Midbrain (tissue), 1 donor: ENCODE measurements at regions not wholly inside any gene's neighbourhood (a gene's known extent, or its start where the extent isn't known, plus 50 kb on each side); places are given as distances from the start of the nearest gene placed in this dataset.

Experiments
- DNase-seq: peaks from one replicate; lab custom pipeline; 2025; lab: John Stamatoyannopoulos, UW

DNA sequence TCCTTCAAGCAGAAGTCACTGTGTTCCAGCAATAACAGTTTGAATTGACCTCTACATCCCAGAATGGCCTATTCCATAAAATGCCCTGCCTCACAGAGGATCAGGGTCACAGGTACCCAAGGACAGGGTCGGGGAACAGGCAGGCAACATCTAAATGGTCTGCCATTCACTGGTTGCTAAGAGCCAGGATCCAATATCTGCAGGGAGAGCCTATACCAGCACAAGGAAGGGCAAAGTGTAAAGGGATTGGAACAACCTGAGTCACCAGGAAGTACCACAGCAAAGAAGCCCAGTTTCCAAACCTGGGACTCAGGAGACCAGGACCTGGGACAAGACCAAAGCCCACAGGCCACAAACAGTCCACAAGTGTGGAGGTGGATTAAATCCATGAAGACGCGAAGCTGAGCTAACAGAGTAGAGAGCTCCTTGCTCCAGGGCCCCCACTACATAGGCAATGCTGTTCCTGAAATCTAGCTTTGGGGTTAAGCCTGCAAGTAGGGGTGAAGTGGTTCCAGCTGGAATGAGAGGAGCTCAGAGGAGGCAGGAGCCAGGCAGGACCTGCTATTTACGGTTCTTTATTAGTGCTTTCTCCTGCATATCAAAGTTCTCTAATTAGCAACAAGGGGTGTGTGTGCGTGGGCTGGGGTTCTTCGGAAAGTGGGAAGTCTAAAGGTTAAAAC, 274.3 kb downstream of the BCL11B start:
- DNase-seq = no peak

DNA sequence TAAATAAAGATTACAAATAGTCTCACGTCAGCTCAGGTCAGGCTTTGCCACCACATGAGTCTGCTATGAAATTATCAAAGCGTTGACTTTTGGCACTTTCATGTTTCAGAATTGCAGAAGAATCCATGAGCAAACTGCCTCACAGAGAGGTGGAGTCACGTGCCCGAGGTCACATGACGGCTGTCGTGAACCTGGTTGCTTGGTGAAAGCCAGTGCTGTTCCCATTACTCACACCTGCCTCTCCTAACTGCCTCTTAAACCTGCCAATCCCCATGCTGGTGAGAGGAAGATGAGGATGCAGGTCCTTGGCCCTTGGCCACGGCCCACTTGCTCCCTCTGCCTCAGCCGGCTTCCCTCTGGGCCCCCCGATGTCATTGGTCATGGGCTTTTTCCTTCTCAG, 272.7 kb downstream of the BCL11B start:
- no peak for DNase-seq

DNA sequence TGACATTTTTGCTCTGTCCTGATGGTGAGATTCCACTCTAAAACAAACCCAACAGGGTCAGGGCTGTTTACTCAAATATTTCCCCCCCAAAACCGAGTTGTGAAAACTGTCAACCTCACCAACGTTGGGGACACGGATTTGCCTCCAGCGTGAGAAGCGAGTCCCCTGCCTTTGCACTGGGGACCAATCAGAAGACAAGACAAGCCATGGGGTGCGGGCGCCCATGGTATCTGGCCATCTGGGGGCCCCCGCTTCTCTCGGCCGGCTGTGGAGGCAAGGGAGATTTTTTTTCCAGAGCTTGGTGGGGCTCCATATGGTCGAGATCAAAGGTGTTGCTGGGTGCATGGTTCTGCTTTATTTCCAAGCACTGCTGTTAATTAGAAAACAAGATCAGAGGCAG, 272.1 kb downstream of the BCL11B start:
- no peak for DNase-seq

DNA sequence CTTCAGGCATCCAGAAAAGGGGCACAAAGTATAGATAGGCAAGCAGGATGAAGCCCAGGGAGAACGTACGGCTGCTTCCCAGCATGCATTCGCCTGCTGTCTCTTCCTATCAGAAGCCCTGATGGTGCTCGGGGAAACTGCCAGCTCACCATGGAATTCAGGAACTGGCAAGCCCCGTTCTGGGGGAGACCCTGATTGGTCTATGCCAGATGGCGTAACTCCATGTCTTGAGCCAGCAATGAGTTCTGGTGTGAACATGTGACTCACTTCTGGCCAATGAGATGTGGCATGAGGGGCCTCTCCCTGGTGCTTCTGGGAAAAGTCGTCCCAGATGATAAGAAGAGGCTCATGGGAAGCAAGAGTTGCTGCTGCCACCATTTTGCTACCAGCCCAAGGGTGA, 270.8 kb downstream of the BCL11B start:
- DNase-seq = no peak

DNA sequence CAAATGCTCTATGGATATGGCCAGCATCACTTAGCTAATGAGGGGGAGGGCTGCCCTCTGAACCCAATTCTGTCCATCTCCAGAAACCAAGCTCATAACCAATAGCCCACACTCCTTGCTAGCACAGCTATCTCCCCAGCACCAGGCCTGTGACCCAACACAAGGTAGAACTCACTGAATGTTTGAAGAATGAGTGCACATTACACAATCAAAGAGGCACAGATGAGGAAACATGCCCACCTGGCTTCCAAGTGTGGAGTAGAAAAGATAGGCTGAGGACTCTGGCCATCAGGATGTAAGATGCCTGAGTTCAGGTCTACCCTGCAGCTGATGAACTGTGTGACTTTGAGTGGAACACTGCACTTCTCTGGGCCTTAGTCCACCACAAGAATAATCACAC, 268.4 kb downstream of the BCL11B start:
- DNase-seq = no peak

DNA sequence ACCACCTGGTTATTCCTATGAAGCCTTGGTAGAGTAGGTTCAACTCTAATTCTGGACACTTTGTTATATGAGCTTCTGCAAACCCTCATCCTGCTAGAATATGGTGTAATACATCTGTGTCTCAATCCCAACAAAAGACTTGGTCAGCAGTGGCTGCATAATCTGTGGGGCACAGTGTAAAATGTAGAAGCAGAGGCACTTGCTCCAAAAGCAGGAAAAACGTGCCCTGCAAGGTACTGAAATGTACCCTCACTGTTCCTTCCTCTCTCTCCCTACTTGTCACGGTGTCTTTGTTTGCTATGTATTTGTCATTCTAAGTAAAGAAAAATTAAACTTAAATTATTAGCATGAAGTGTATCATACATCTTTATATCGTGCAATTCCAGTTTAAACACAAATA, 267.9 kb downstream of the BCL11B start:
- no peak for DNase-seq

DNA sequence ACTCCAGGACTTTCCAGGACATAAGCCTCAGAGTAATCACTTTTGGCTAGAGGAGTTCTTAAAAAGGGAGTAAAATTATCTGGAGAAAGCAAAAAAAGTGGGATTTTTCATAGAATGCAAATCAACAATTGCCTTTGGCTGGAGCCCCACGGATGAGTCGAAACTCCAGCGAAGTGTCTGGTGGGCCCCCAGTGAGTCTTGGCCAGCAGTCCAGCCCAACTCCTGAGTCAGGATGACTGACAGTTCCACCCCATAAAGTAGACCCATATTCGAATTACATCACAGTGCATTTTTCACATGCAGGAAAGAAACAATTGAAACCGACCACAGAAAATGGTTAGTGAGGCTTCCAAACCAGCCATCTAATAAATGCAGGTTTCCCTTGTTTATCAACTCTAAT, 265.7 kb downstream of the BCL11B start:
- no peak for DNase-seq

DNA sequence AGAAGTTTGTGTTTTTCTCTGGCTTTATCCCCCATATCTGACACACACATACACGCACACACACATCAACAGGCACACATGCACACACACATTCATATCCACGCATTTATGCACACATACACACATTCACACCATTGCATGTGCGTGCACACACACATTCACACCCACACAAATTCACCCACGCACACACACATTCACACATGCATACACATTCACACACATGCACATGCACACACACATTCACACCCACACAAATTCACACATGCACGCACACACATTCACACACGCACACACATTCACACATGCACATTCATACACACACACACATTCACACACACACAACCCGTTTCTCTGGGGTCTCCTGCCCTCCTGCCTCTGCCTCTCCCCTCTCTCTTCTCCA, 264.2 kb downstream of the BCL11B start:
- DNase-seq = no peak

DNA sequence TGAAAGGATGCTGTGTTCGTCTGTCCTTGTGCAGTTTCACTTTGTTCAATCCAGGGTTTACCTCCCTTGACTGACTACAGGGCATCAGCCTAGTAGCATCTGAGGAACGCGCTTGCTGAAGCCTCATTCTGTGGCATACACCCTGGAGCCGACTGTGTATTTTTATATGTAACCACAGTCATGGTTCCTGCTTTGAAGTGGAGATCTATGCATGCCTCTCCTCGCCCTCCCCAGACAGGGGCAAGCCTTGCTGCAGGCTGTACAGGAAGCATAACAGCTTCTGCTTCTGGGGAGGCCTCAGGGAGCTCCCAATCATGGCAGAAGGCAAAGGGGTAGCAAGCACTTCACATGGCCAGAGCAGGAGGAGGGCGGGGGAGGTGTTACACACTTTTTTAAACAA, 262.1 kb downstream of the BCL11B start:
- DNase-seq = no peak

DNA sequence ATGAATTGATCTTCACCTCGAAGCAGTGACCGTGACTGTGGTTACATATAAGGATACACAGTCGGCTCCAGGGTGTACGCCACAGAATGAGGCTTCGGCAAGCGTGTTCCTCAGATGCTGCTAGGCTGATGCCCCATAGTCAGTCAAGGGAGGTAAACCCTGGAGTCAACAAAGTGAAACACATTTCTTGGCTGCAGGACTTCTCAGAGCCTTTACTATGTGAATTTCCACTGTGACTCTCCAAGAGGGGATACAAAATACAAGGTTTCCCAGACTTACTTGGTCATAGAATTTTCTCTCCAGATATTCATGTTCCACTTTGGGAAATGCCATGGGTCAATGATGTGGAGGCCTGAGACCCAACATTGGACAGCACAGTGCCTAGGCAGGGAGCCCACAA, 260.6 kb downstream of the BCL11B start:
- DNase-seq = no peak

DNA sequence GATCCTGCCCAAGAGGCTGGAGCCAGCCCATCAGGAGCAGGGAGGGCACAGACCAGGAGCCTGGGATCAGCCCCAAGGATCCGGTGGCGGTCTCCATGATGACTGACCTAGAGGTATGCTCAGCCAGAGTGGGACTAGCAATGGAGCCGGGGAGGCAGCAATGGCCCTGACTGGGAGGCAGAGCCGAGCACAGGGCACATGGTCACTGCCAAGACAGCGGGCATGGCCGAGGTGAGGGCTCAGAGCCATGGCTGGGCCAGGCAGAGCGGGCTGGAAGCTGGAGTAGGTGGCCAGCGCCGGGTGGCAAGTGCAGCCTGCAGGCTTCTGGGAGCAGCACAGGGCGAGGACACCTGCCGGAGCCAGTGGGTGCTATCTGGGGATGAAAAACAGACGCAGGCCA, 259.3 kb downstream of the BCL11B start:
- DNase-seq = no peak

DNA sequence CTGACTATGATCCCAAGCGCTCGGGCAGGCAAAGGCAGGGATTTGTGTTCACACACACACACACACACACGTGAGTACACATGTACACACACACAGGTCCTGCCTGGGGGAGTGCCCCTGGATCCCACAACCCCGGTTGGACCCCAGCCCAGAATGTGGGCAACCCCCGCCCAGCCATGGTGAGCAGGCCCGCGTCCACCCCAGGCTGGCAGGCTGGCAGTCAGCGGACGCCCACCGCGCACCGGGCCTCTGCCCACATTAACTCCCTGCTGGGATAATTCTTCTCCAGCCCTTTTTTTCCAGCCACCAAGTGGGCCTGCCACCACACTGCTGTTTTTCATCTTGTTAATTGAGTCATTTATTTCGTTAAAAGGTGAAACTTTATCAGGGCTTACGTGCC, 256.2 kb downstream of the BCL11B start:
- DNase-seq = no peak

DNA sequence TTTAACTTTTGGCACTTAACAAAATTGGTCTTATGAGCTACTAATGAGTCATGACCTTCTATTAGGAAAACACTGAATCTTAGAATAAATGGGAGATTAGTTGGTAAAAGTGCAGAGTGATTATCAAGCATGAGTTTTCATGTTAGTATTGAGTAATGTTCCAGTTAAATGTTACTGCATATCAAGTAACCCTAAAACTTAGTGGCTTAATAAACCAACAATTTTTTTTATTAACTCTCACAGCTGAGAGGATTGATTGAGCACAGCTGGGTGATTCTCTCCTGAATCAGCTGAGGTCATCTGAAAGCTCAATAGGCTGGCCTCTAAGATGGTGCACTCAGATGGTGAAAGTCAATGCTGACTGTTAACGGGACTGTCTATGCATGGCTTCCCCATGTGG, 248.6 kb downstream of the BCL11B start:
- no peak for DNase-seq

DNA sequence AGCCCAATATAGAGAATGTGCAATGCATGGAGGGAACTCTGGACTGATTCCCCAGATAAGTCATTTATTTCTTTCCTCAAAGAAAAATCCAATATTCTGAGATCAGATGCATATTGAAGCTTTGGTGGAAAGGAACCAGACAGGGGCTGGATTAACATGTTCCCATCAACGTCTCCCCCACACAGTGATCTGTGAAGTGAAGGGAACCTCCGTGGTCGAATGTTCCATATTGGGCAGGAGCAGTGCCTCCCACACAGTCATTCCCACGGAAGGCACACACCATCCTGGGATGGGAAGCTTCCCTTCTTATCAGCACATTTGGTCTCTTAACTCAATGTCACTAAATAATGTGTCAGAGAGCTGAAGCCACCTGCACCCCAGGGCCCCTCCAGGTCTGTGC, 247.1 kb downstream of the BCL11B start:
- DNase-seq = no peak

DNA sequence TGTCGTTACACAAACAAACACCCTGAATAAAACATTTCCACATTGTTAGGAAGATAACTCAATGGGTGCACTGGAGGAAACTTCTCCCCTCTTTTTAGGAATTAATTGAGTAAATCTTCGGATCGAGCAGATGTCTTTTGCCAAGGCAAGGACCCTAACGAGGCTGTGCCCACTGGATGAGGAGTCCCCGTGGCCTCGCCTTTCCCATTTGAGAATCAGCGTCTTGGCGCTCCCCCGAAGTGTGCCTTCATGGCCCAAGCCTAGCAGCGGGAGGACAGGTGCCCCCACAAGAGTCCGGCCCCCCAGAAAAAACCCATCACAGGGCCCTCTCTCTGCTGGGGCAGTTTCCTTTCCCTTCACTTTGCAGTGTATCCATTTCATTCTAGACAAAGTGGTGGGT, 246.6 kb downstream of the BCL11B start:
- no peak for DNase-seq

DNA sequence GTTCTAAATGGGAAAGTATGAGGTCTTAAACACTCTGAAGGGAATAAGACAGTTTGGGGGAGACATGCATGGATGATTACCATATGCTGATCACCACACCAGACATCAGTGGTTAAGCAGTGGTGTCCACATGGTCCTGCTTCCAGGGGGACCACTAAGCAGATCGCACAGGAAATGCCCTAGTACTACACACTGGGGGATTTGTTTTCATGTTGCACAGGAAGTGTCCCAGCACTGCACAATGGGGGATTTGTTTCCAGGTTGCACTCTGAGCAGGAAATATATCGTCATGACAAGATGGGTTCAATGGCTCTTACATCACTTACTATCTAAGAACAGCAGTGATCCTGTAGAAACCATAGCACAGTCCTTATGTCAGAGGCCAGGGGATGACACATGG, 245.5 kb downstream of the BCL11B start:
- no peak for DNase-seq

DNA sequence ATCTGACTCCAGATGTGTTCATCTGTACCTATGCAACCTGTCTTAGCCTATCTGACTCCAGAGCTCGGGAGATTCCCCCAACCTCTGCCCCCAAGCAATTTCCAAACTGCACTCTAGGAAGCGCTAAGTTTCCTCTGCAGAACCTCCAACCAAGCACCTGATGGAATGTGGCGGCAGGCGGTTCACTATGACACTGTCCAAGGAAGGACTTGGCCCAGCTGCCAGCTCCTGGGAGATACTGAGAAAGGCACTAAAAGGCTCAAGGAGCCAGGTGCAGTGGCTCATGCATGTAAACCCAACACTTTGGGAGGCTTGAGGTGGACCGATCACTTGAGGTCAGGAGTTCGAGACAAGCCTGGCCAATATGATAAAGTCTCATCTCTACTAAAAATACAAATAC, 244.0 kb downstream of the BCL11B start:
- DNase-seq = no peak

DNA sequence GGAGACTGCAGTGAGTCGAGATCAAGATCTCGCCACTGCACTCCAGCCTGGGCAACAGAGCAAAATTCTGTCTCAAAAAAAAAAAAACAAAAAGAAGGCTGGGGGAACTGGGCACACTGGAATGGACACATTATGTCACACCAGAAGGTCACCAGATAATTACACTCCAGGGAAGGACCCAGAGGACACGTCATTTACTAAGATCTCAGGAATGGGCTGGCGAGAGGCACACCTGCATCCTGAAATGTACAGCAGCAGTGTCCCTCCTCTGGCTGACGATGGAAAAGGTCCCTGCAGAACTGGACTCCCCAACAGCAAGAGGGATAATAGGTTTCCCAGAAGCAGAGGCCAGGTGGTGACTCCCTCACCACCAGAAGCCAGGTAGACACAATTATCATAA, 243.5 kb downstream of the BCL11B start:
- no peak for DNase-seq

DNA sequence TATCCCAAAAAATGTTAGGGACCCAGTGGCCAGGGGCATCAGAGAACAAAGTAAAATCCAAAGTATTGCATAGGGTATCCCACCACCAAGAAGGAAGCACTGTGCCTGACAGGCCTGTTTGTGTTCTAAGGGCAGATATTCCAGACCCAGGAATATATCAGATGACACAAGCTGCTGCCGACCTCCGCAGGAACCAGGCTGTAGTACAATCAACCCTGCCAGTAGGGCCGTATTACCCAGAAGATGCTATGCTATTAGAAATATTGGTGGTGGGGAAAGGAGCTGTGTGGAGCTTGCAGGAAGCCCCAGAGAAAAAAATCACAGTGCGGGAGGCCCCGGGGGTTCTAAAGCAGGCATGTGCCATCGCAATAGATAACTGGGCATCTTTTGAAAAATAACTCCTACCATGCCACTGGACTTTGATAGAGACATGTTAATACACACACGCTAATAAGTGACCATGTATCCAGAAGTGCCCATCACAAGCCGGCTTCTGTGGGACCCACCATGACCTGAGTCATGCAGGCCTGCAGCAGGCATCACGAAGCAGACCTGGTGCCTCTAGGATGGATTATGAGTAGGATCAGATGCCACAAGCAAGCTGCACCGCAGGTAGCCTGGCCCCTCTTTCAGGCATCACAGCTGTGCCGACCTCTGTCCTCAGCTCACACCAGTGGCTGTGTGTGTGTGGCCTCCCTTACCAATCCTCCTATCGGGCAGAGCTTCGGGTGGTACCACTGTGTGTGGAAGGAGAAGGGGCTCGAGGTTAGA, 242.7 kb downstream of the BCL11B start:
- DNase-seq = no peak

DNA sequence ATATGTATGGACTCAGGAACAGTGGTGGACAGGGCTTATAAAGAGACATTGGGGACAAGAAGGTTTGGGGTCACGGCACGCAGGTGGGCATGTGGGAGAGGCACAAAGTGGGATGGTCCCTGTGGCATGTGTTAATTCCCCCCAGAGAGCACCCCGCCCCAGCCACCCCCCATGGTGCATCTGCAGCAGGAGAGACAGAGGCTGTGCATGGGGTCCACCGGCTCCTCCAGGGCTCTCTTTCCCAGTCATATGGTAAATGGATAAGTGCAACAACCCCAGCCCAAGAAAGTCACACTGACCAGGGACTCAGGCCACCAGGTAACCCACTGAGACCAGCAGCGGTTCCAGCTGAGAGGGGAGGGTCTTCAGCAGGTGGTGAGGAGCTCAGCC, 242.1 kb downstream of the BCL11B start:
- no peak for DNase-seq

DNA sequence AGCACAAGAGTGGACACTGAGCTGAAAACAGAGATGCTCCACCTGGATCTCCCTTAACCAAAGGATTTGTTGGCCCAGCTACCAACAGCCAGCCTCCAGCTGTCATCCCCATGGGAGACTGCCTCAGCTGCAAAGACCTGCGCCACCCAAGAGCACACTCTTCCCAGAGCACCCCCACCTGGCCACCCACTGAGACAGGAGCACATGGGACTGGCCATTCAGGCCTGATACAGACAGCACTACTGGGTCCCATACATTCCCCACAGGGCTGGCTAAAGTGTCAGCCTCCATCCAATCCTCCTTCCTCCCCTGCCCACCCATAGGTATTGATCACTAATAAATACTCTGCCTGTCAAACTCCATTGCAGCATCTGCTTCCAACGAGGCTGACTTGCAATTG, 241.5 kb downstream of the BCL11B start:
- no peak for DNase-seq

DNA sequence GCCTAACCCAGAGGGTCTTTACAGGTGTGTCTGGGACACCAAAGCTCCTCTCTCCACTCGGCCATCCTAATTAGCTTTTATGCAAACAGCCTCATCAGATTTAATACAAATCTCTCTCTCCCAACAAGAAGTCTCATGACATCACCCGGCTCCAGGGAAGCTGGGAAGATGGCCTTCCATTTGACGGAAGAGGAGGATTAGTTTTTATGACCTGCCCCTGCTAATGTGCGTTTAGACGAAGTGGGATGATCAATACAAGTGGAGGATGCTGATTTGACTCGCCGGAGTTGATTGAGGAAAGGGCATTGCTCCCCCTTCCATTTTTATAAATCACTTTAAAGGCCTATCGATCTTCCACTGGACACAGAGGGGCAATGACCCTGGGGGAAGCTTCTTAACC, 239.2 kb downstream of the BCL11B start:
- DNase-seq = no peak

DNA sequence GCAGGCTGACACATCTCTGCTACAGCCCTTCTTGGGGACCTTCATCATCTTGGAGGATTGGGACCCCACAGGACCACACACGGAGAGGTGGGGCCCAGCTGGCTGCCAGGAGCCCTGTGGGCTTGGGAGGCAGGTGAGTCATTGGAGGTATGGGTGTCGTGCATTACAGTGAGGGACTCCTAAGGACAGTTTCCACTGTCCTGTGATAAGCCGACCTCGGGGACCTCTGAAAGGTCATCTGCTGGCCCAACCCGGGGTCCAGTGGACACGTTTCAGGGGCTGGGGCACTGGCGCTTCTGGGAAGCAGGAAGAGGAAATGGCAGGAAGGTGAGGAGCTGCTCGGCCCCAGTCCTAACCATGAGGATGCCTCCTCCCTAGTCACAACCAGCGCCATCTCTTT, 238.0 kb downstream of the BCL11B start:
- DNase-seq = no peak

DNA sequence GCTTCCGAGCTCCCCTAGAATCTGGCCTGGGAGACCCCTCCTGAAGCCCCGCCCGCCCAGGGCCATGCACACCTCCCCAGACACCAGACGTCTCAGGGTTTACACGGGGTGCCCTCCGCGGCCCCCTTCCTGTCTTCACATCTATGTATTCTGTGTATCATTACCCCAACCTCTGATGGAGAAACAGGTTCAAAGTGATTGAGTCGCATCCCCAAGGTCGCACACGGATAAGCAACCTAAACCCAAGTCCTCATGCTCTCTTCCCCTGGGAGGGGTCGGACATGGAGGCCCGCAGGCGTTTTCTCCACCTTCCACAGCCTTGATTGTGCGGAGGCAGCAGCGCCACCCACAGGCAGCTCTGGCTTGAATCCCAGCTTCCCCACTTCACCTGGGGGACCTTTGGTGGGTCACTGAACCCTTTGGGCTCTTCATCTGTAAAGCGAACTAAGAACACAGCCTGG, 237.3 kb downstream of the BCL11B start:
- DNase-seq = no peak
